ENCODE measurements at regions not wholly inside any gene's neighbourhood (a gene's known extent, or its start where the extent isn't known, plus 50 kb on each side); places are given as distances from the start of the nearest gene placed in this dataset.

DNA sequence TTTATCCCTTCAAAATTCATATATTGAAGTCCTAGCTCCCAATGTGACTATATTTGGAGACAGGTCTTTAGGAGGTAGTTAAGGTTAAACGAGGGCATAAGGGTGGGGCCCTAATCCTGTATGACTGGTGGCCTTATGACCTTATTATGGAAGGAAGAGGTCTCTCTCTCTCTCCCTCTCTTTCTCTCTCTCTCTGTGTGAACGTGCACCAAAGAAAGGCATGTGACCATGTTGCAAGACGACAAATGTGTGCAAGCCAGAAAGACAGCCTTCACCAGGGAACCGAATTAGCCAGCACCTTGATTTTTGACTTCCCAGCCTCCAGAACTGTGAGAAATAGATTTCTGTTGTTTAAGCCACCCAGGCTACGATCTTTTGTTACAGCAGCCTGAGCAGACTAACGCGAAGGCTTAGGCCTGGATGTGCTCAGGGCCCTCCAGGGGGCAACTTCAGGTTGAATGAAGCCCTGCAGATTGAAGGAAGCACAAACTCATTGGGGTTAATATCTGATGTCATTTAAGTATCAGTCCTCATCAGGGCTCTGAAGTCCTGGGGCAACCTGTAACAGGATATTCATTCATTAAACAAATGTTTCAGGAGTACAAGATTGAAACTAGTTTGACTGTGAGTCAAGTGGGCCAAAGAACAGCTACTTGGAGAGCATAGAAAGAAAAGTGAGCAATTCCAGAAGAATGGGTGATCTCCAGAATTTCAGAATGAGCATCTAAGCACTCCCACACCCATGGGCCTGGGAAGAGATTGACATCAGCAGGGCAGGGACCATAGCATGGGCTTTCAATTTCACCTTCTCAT, 157.4 kb upstream of the TNFAIP3 start:
- H3K4me1 ChIP-seq = peaks cover 22% of the 10 kb centered on the region

DNA sequence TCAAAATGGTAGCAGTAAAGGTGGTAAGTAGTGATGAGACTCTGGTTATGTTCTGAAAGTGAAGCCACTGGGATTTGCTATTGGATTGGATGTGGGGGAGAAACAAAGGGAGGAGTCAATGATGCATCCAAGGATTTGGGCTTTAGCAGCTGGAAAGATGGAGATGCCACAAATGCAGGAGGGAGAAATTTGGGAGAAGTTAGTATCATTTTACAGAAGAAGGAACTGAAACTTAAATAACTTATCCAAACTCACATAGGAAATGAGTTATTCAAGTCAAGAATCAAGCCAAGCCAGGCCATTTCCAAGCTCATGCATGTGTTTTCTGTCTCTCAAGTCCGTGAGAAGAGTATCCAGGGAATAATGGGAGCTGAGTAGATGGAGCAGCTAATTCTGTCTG, 155.1 kb upstream of the TNFAIP3 start:
- Histone ChIP-seq H3K9me3 (peaks cover 2% of the 10 kb centered on the region; the same call in 1 of the 2 replicates), H3K4me3 (ENCODE audit: low read depth, low read length) (no peak overlapping the region), H3K36me3 (ENCODE audit: control insufficient read depth, insufficient read depth, low read length) (no peaks in the 10 kb centered on the region), H3K27me3 (replicated peaks; ENCODE audit: control insufficient read depth, insufficient read depth, low read length) (no peaks in the 10 kb centered on the region), H3K4me1 (peaks cover 9% of the 10 kb centered on the region)
- no TSS peak for BruUV-seq (replicated peaks)
- peaks cover 5% of the 10 kb centered on the region for H3K36me3 Mint-ChIP-seq (ENCODE audit: insufficient read depth, unreplicated experiment)
- no peak for DNase-seq
- intact Hi-C loops (cut with micrococcal nuclease; ENCODE audit: unreplicated experiment) = no loop called here
- CTCF ChIA-PET = no interaction called here
- H3K9me3 Mint-ChIP-seq (ENCODE audit: unreplicated experiment) = peaks cover 10% of the 10 kb centered on the region
- TF ChIP-seq, protein P1, sequence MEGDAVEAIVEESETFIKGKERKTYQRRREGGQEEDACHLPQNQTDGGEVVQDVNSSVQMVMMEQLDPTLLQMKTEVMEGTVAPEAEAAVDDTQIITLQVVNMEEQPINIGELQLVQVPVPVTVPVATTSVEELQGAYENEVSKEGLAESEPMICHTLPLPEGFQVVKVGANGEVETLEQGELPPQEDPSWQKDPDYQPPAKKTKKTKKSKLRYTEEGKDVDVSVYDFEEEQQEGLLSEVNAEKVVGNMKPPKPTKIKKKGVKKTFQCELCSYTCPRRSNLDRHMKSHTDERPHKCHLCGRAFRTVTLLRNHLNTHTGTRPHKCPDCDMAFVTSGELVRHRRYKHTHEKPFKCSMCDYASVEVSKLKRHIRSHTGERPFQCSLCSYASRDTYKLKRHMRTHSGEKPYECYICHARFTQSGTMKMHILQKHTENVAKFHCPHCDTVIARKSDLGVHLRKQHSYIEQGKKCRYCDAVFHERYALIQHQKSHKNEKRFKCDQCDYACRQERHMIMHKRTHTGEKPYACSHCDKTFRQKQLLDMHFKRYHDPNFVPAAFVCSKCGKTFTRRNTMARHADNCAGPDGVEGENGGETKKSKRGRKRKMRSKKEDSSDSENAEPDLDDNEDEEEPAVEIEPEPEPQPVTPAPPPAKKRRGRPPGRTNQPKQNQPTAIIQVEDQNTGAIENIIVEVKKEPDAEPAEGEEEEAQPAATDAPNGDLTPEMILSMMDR (IDR thresholded peaks at IDR 0.05; ENCODE audit: insufficient read depth in 1 of 2, low read depth in 1 of 2, low read length in 1 of 2, severe bottlenecking in 1 of 2, unreplicated experiment in 1 of 2) = no peak
- H3K4me1 Mint-ChIP-seq (ENCODE audit: low read depth, unreplicated experiment) = peaks cover 19% of the 10 kb centered on the region
- POLR2A ChIA-PET = no interaction called here
- no peak overlapping the region for H3K27ac Mint-ChIP-seq (ENCODE audit: unreplicated experiment)
- H3K4me3 Mint-ChIP-seq (ENCODE audit: unreplicated experiment) = no peak overlapping the region
- no peaks in the 10 kb centered on the region for H3K27me3 Mint-ChIP-seq (ENCODE audit: insufficient read depth, unreplicated experiment)

More for the DNA sequence above, 157.4 kb upstream of the TNFAIP3 start:
- H3K9me3 Mint-ChIP-seq (ENCODE audit: unreplicated experiment) = peaks cover 10% of the 10 kb centered on the region
- no peak overlapping the region for H3K4me3 ChIP-seq (ENCODE audit: low read depth, low read length)
- POLR2A ChIA-PET = no interaction called here
- H3K4me1 Mint-ChIP-seq (ENCODE audit: low read depth, unreplicated experiment) = peaks cover 28% of the 10 kb centered on the region
- H3K27me3 ChIP-seq (replicated peaks; ENCODE audit: control insufficient read depth, insufficient read depth, low read length) = no peaks in the 10 kb centered on the region
- peaks cover 2% of the 10 kb centered on the region; the same call in 1 of the 2 replicates for H3K9me3 ChIP-seq
- H3K27ac Mint-ChIP-seq (ENCODE audit: unreplicated experiment) = no peak overlapping the region
- intact Hi-C loops (cut with micrococcal nuclease; ENCODE audit: unreplicated experiment) = loop anchor here (5.0 kb wide), 1 partner anchor 398 kb away; the partner anchor contains the start of gene PERP
- DNase-seq = no peak
- H3K36me3 ChIP-seq (ENCODE audit: control insufficient read depth, insufficient read depth, low read length) = no peaks in the 10 kb centered on the region
- TF ChIP-seq, protein P1 (IDR thresholded peaks at IDR 0.05; ENCODE audit: insufficient read depth in 1 of 2, low read depth in 1 of 2, low read length in 1 of 2, severe bottlenecking in 1 of 2, unreplicated experiment in 1 of 2) = no peak
- no TSS peak for BruUV-seq (replicated peaks)
- no peaks in the 10 kb centered on the region for H3K27me3 Mint-ChIP-seq (ENCODE audit: insufficient read depth, unreplicated experiment)
- peaks cover 15% of the 10 kb centered on the region for H3K36me3 Mint-ChIP-seq (ENCODE audit: insufficient read depth, unreplicated experiment)
- H3K4me3 Mint-ChIP-seq (ENCODE audit: unreplicated experiment) = no peak overlapping the region
- CTCF ChIA-PET = no interaction called here

DNA sequence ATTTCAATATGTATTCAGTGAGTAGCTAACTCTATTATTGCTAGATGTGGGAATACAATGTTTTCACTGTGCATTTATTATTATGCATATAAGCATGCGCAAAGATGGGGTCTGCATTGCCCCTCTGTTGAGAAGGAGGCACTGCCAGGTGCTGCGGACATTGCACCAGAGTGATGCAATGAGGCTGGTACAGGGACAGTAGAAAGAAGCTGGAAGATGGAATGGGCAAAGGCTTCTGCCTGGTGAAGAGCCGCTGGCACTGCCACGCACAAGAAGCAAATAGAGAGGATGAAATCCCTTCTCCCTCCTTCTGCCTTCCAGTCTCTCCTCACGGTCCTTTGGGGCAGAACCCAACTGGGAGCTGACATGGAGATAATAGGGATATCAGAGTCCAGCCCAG, 154.5 kb upstream of the TNFAIP3 start:
- Histone ChIP-seq H3K36me3 (ENCODE audit: control insufficient read depth, insufficient read depth, low read length) (no peaks in the 10 kb centered on the region), H3K9me3 (peaks cover 2% of the 10 kb centered on the region; the same call in 1 of the 2 replicates), H3K27me3 (replicated peaks; ENCODE audit: control insufficient read depth, insufficient read depth, low read length) (no peaks in the 10 kb centered on the region), H3K4me1 (peaks cover 4% of the 10 kb centered on the region; the same call in 1 of the 2 replicates), H3K4me3 (ENCODE audit: low read depth, low read length) (no peak overlapping the region)
- Mint-ChIP-seq H3K4me1 (ENCODE audit: low read depth, unreplicated experiment) (peaks cover 19% of the 10 kb centered on the region), H3K27me3 (ENCODE audit: insufficient read depth, unreplicated experiment) (no peaks in the 10 kb centered on the region), H3K27ac (ENCODE audit: unreplicated experiment) (no peak overlapping the region), H3K9me3 (ENCODE audit: unreplicated experiment) (peaks cover 10% of the 10 kb centered on the region), H3K4me3 (ENCODE audit: unreplicated experiment) (no peak overlapping the region), H3K36me3 (ENCODE audit: insufficient read depth, unreplicated experiment) (peaks cover 5% of the 10 kb centered on the region)
- intact Hi-C loops (cut with micrococcal nuclease; ENCODE audit: unreplicated experiment) = no loop called here
- ChIA-PET CTCF (interaction anchor here (1.0 kb wide), 1 partner anchor 154 kb away, joined by 3 read pairs; no protein-coding TSS in a partner anchor), POLR2A (no interaction called here)
- no TSS peak for BruUV-seq (replicated peaks)
- TF ChIP-seq, protein P1 (IDR thresholded peaks at IDR 0.05; ENCODE audit: insufficient read depth in 1 of 2, low read depth in 1 of 2, low read length in 1 of 2, severe bottlenecking in 1 of 2, unreplicated experiment in 1 of 2) = no peak
- DNase-seq = no peak

Measured in Caco-2 (cell line).